H1 (cell line): ENCODE measurements at regions not wholly inside any gene's neighbourhood (a gene's known extent, or its start where the extent isn't known, plus 50 kb on each side); places are given as distances from the start of the nearest gene placed in this dataset.

Experiments
- CTCF ChIA-PET: fragments of 300-600 bp; sonication (Branson Sonifier 250); formaldehyde crosslinking; loops from one replicate; lab custom pipeline; 2021; ENCODE audit not compliant: partially characterized antibody; lab: Charles Lee
- POLR2A ChIA-PET: fragments of 300-600 bp; sonication (Branson Sonifier 250); formaldehyde crosslinking; loops from one replicate; lab custom pipeline; 2021; ENCODE audit warnings: inconsistent platforms; ENCODE audit not compliant: partially characterized antibody; lab: Charles Lee
- DNase-seq, 2 experiments: peaks; one replicate each; pipeline versions ENCODE4 v3.0.0 to v3.0.0-alpha.2; 2010 to 2022; ENCODE audit warnings: low spot score in 2 of 2, low read depth in 1 of 2, mixed read lengths in 1 of 2
- FAIRE-seq: peaks from 2 replicates; lab custom pipeline; 2011; peaks lifted over from hg19 to GRCh38; lab: Jason Lieb, UNC
- H2AFZ ChIP-seq: 2 replicates; pipeline ENCODE4 v1.8.1; 2012; ENCODE audit warnings: low read length, inconsistent platforms
- H2AK5ac ChIP-seq: 2 replicates; pipeline ENCODE4 v1.6.1; 2013; ENCODE audit warnings: low read depth, low read length
- H2BK120ac ChIP-seq: replicated peaks from 2 replicates; pipeline ENCODE3; 2013; ENCODE audit warnings: low read depth, low read length, inconsistent platforms
- H2BK12ac ChIP-seq: 2 replicates; pipeline ENCODE4 v1.6.1; 2013; ENCODE audit warnings: low read depth, low read length
- H2BK15ac ChIP-seq: 2 replicates; pipeline ENCODE4 v1.6.1; 2013; ENCODE audit warnings: low read length
- H2BK20ac ChIP-seq: 2 replicates; pipeline ENCODE4 v1.6.1; 2013; ENCODE audit warnings: low read length
- H2BK5ac ChIP-seq: 2 replicates; pipeline ENCODE4 v1.6.1; 2013; ENCODE audit warnings: low read depth, low read length
- H3K14ac ChIP-seq: 2 replicates; pipeline ENCODE4 v1.6.1; 2013; ENCODE audit warnings: inconsistent platforms; ENCODE audit not compliant: insufficient read length
- H3K18ac ChIP-seq: 2 replicates; pipeline ENCODE4 v1.6.1; 2013; ENCODE audit warnings: low read length; ENCODE audit errors: extremely low read depth
- H3K23ac ChIP-seq: 2 replicates; pipeline ENCODE4 v1.6.1; 2013; ENCODE audit warnings: inconsistent platforms; ENCODE audit not compliant: insufficient read length
- H3K23me2 ChIP-seq: 2 replicates; pipeline ENCODE4 v1.6.1; 2013; ENCODE audit warnings: low read depth, low read length
- H3K27ac ChIP-seq: 2 replicates; pipeline ENCODE4 v1.6.1; 2011; ENCODE audit warnings: low read depth, low read length, inconsistent platforms
- H3K27me3 ChIP-seq, 4 experiments: replicated peaks in 1 of 4; 1 replicate in 1 of 4; 2 replicates in 3 of 4; pipeline versions ENCODE4 v1.6.1 to v1.8.1; 2011 to 2013; ENCODE audit warnings: low read length in 3 of 4, mild to moderate bottlenecking in 3 of 4, inconsistent platforms in 2 of 4, mixed read lengths in 2 of 4, moderate library complexity in 1 of 4; ENCODE audit not compliant: control insufficient read depth in 3 of 4, insufficient read depth in 3 of 4; ENCODE audit errors: extremely low read depth in 1 of 4
- H3K36me3 ChIP-seq, 4 experiments: 2 replicates each; pipeline versions ENCODE4 v1.6.1 to v1.8.1; 2011 to 2013; ENCODE audit warnings: mild to moderate bottlenecking in 4 of 4, low read length in 3 of 4, moderate library complexity in 2 of 4, control low read depth in 1 of 4, inconsistent platforms in 1 of 4; ENCODE audit not compliant: insufficient read depth in 4 of 4, control insufficient read depth in 2 of 4
- H3K4ac ChIP-seq: replicated peaks from 2 replicates; pipeline ENCODE3; 2013; ENCODE audit warnings: low read length, low read depth, mixed read lengths, inconsistent platforms; ENCODE audit not compliant: insufficient read length
- H3K4me1 ChIP-seq, 4 experiments: replicated peaks in 1 of 4; 1 replicate in 1 of 4; 2 replicates in 3 of 4; pipeline versions ENCODE4 v1.6.1 to v1.8.1; 2011 to 2013; ENCODE audit warnings: low read length in 3 of 4, inconsistent platforms in 2 of 4, mixed read lengths in 1 of 4; ENCODE audit not compliant: insufficient read depth in 4 of 4, control insufficient read depth in 3 of 4
- H3K4me2 ChIP-seq, 2 experiments: 2 replicates each; pipeline versions ENCODE4 v1.6.1 to v1.8.1; 2011 to 2013; ENCODE audit warnings: low read depth in 2 of 2, low read length in 2 of 2, control low read depth in 1 of 2, inconsistent platforms in 1 of 2, mild to moderate bottlenecking in 1 of 2; ENCODE audit not compliant: insufficient read depth in 1 of 2
- H3K4me3 ChIP-seq, 4 experiments: fragments of 200-600, 300-600 bp in 1 of 4; sonication (generic), shearing (Covaris generic), sonication (Bioruptor Twin) in 1 of 4; 2 replicates each; pipeline versions ENCODE4 v1.5.1 to v1.8.1; 2011 to 2016; ENCODE audit warnings: low read length in 4 of 4, low read depth in 3 of 4, control low read depth in 2 of 4, inconsistent platforms in 2 of 4, mild to moderate bottlenecking in 2 of 4, mixed read lengths in 1 of 4, moderate library complexity in 1 of 4; ENCODE audit not compliant: insufficient read depth in 2 of 4; ENCODE audit errors: extremely low read depth in 1 of 4
- H3K56ac ChIP-seq: replicated peaks from 2 replicates; pipeline ENCODE3; 2013; ENCODE audit warnings: low read depth, mild to moderate bottlenecking, mixed read lengths, low read length, inconsistent platforms; ENCODE audit not compliant: insufficient read length
- H3K79me1 ChIP-seq: 2 replicates; pipeline ENCODE4 v1.6.1; 2013; ENCODE audit warnings: low read depth, low read length, control low read depth
- H3K79me2 ChIP-seq, 2 experiments: 2 replicates each; pipeline versions ENCODE4 v1.6.1 to v1.8.1; 2012 to 2013; ENCODE audit warnings: low read length in 2 of 2, mild to moderate bottlenecking in 2 of 2, inconsistent platforms in 1 of 2; ENCODE audit not compliant: insufficient read depth in 2 of 2, control insufficient read depth in 1 of 2
- H3K9ac ChIP-seq, 4 experiments: replicated peaks in 1 of 4; 1 replicate in 1 of 4; 2 replicates in 3 of 4; pipeline versions ENCODE4 v1.6.1 to v1.8.1; 2011 to 2013; ENCODE audit warnings: low read depth in 3 of 4, low read length in 3 of 4, control low read depth in 2 of 4, mild to moderate bottlenecking in 2 of 4, moderate library complexity in 2 of 4, inconsistent platforms in 1 of 4; ENCODE audit errors: extremely low read depth in 1 of 4
- H3K9me3 ChIP-seq, 2 experiments: 2 replicates each; pipeline versions ENCODE4 v1.6.1 to v1.8.1; 2012 to 2013; ENCODE audit warnings: mild to moderate bottlenecking in 2 of 2, moderate library complexity in 2 of 2, control low read depth in 1 of 2, inconsistent platforms in 1 of 2, low read depth in 1 of 2, low read length in 1 of 2, mixed read lengths in 1 of 2; ENCODE audit not compliant: insufficient read depth in 2 of 2
- H4K20me1 ChIP-seq, 2 experiments: replicated peaks in 1 of 2; 2 replicates each; pipeline versions ENCODE3 to v1.8.1; 2011 to 2013; ENCODE audit warnings: inconsistent platforms in 2 of 2, low read length in 2 of 2, mild to moderate bottlenecking in 1 of 2; ENCODE audit not compliant: insufficient read depth in 2 of 2, control insufficient read depth in 1 of 2
- H4K5ac ChIP-seq: 2 replicates; pipeline ENCODE4 v1.6.1; 2013; ENCODE audit warnings: low read length, low read depth, mixed read lengths, inconsistent platforms; ENCODE audit not compliant: insufficient read length
- H4K8ac ChIP-seq: 2 replicates; pipeline ENCODE4 v1.8.0; 2013; ENCODE audit warnings: mild to moderate bottlenecking, moderate library complexity, low read length, inconsistent platforms; ENCODE audit not compliant: insufficient read depth; ENCODE audit errors: extremely low read depth
- H4K91ac ChIP-seq: replicated peaks from 2 replicates; pipeline ENCODE3; 2013; ENCODE audit warnings: low read length, mixed read lengths, inconsistent platforms; ENCODE audit not compliant: insufficient read length
- SUZ12 ChIP-seq: fragments of 200-600 bp; sonication (generic); IDR thresholded peaks from 2 replicates; pipeline ENCODE4 v1.6.1; 2012; ENCODE audit warnings: mild to moderate bottlenecking, inconsistent platforms, low read length, moderate library complexity, mixed read lengths
- WGBS, 2 experiments: shearing (Covaris generic) in 1 of 2; methylation state at CpG; one replicate each; pipeline versions ENCODE4 v1.1.6 to v1.1.7; 2013 to 2015; ENCODE audit warnings: low lambda C conversion rate in 2 of 2, mixed read lengths in 2 of 2, inconsistent platforms in 1 of 2, low coverage in 1 of 2, missing lambda C conversion rate in 1 of 2; ENCODE audit not compliant: insufficient replicate concordance in 2 of 2, insufficient coverage in 1 of 2, insufficient read length in 1 of 2; ENCODE audit errors: extremely low coverage in 1 of 2, missing lambda C conversion rate in 1 of 2; 5-methylcytosine and 5-hydroxymethylcytosine counted together

DNA sequence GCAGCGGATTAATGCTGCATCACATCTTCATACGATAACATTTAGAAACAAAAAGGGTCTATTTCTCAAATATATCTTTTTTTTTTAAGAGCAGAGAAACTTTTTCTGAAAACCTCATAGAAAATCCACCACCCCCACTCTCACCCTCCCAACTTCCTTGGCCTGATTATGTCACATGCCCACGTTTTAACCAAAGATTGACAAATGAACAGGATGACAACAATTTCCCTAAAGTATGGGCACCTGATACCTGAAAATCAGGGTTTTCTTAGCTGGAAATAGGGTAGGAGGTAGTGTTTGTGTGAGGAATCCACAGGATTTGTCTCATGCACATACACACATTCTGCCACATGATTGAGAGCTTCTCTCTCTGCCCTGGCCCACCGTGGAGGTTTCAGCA lies 74.7 kb upstream of the MDM1 start:
- no peak overlapping the region for H3K14ac ChIP-seq
- no peak overlapping the region for H4K5ac ChIP-seq
- H3K79me2 ChIP-seq = no peaks in the 10 kb centered on the region
- no peak overlapping the region for H3K27ac ChIP-seq
- no peak overlapping the region for H3K23ac ChIP-seq
- no peaks in the 10 kb centered on the region for H3K9me3 ChIP-seq
- peaks cover 0 to 4% (median 1%) of the 10 kb centered on the region in 4 experiments; a peak in 3 of 7 replicates for H3K4me1 ChIP-seq
- no peak overlapping the region for H3K9ac ChIP-seq
- no peak overlapping the region for H3K18ac ChIP-seq
- H2BK20ac ChIP-seq = no peak overlapping the region
- no peaks in the 10 kb centered on the region for H4K20me1 ChIP-seq
- no peak overlapping the region for H3K56ac ChIP-seq
- no peak overlapping the region for H2BK15ac ChIP-seq
- H3K4me2 ChIP-seq = no peak overlapping the region
- CTCF ChIA-PET = interaction anchor here (0.6 to 1.8 kb wide), 11 partner anchors 11 to 270 kb away, joined by 3 to 8 read pairs (median 3); no protein-coding TSS in a partner anchor
- 87% methylated on average over 4 of the region's 4 CpGs; no CpG with 5 or more reads in 1 of the 2 experiments for WGBS, 2 experiments
- TF ChIP-seq SUZ12 = no peak
- POLR2A ChIA-PET = no interaction called here
- no peak overlapping the region for H3K4ac ChIP-seq
- no peaks in the 10 kb centered on the region for H3K23me2 ChIP-seq
- H4K91ac ChIP-seq = no peak overlapping the region
- no peak overlapping the region for H3K4me3 ChIP-seq
- H2BK120ac ChIP-seq = no peak overlapping the region
- DNase-seq = no peak
- H2BK5ac ChIP-seq = no peak overlapping the region
- no peak overlapping the region for H2AFZ ChIP-seq
- no peak overlapping the region for H2AK5ac ChIP-seq
- FAIRE-seq = no peak
- H3K36me3 ChIP-seq = no peaks in the 10 kb centered on the region
- H3K79me1 ChIP-seq = no peaks in the 10 kb centered on the region
- H4K8ac ChIP-seq = no peak overlapping the region
- no peaks in the 10 kb centered on the region for H3K27me3 ChIP-seq
- no peak overlapping the region; the same call in 1 of the 2 replicates for H2BK12ac ChIP-seq
